Gastrocnemius medialis (tissue), 4 donors: ENCODE measurements at regions not wholly inside any gene's neighbourhood (a gene's known extent, or its start where the extent isn't known, plus 50 kb on each side); places are given as distances from the start of the nearest gene placed in this dataset.

Experiments used
- POLR2A ChIP-seq, 2 donors: fragments of 450-650 bp; IDR thresholded peaks; one replicate each; pipeline ENCODE4 v1.6.1; 2017; ENCODE audit warnings: antibody characterized with exemption in 2 of 2, mild to moderate bottlenecking in 2 of 2, moderate library complexity in 2 of 2
- TF ChIP-seq, protein P1 (sequence below), 5 experiments: fragments of 450-650 bp in 3 of 5; fragments of 200-600 bp in 2 of 5; sonication (generic) in 2 of 5; IDR thresholded peaks in 4 of 5; conservative IDR thresholded peaks in 1 of 5; 1 replicate in 4 of 5; 2 replicates in 1 of 5; pipeline ENCODE4 v1.5.1; 2016 to 2019; ENCODE audit warnings: antibody characterized with exemption in 5 of 5, mild to moderate bottlenecking in 3 of 5, moderate library complexity in 3 of 5

DNA sequence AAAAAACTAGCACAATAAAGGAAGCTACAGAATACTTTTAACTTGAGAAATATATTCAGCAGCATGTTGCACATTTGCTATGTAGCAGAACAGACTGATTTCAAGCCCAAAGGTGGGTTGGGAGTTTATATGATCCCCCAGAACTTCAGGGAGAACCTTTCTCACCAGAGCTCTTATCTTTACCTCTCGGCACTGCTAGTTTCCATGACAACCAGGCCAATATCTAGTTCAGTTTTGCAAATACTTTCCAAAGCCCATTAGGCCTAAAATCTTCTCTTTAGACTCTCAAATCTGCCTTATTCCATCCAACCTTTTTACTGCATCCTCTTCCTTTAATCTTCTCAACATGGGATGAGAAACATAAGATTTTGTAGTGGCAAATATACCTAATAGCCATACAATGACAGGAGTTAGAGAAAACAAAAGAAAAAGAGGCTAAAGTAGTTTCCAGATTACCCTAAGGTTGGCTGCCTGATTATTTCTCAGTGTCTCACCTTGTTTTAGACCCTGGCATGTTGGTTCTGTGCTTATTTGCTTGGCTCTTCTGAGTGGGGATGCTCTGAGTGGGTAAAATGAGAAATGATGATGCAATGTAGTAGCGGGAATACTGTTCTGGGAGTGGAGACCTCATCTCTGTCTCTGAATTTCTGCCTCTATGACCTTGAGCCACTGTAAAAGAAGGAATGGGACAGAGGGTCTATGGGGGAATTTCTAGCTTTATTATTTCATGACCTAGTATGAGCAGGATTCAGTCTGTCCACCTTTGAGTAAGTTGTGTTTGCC lies 427.6 kb upstream of the STXBP6 start:
- TF ChIP-seq, protein P1, sequence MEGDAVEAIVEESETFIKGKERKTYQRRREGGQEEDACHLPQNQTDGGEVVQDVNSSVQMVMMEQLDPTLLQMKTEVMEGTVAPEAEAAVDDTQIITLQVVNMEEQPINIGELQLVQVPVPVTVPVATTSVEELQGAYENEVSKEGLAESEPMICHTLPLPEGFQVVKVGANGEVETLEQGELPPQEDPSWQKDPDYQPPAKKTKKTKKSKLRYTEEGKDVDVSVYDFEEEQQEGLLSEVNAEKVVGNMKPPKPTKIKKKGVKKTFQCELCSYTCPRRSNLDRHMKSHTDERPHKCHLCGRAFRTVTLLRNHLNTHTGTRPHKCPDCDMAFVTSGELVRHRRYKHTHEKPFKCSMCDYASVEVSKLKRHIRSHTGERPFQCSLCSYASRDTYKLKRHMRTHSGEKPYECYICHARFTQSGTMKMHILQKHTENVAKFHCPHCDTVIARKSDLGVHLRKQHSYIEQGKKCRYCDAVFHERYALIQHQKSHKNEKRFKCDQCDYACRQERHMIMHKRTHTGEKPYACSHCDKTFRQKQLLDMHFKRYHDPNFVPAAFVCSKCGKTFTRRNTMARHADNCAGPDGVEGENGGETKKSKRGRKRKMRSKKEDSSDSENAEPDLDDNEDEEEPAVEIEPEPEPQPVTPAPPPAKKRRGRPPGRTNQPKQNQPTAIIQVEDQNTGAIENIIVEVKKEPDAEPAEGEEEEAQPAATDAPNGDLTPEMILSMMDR (IDR thresholded peaks at IDR 0.05 in 4 of 5, conservative IDR thresholded peaks at IDR 0.05 in 1 of 5) = no peak
- TF ChIP-seq POLR2A (IDR thresholded peaks at IDR 0.05) = no peak
